ENCODE measurements at regions not wholly inside any gene's neighbourhood (a gene's known extent, or its start where the extent isn't known, plus 50 kb on each side); places are given as distances from the start of the nearest gene placed in this dataset.

GRCh38 chr13:44281252-44282000, 92.2 kb upstream of the SERP2 start:
- Histone ChIP-seq H4K91ac (replicated peaks; ENCODE audit: insufficient read length, low read length) (no peak overlapping the region), H3K23me2 (ENCODE audit: low read depth, low read length) (no peaks in the 10 kb centered on the region), H3K79me2 (ENCODE audit: control insufficient read depth in 1 of 2, insufficient read depth in 2 of 2, low read length in 2 of 2) (no peaks in the 10 kb centered on the region), H3K18ac (ENCODE audit: extremely low read depth, low read length) (no peak overlapping the region), H3K4ac (replicated peaks; ENCODE audit: insufficient read length, low read depth, low read length) (no peak overlapping the region), H2BK20ac (ENCODE audit: low read length) (no peak overlapping the region), H3K4me1 (replicated peaks in 1 of 4; ENCODE audit: control insufficient read depth in 3 of 4, insufficient read depth in 4 of 4, low read length in 3 of 4) (no peaks in the 10 kb centered on the region), H3K36me3 (ENCODE audit: control insufficient read depth in 2 of 4, insufficient read depth in 4 of 4, low read length in 3 of 4) (no peaks in the 10 kb centered on the region), H3K56ac (replicated peaks; ENCODE audit: insufficient read length, low read depth, low read length) (no peak overlapping the region), H3K23ac (ENCODE audit: insufficient read length) (no peak overlapping the region), H2BK15ac (ENCODE audit: low read length) (no peak overlapping the region), H3K9me3 (ENCODE audit: insufficient read depth in 2 of 2, low read depth in 1 of 2, low read length in 1 of 2) (no peaks in the 10 kb centered on the region), H3K9ac (replicated peaks in 1 of 4; ENCODE audit: extremely low read depth in 1 of 4, low read depth in 3 of 4, low read length in 3 of 4) (no peak overlapping the region), H2BK5ac (ENCODE audit: low read depth, low read length) (no peak overlapping the region), H3K4me2 (ENCODE audit: insufficient read depth in 1 of 2, low read depth in 2 of 2, low read length in 2 of 2) (no peak overlapping the region), H3K27ac (ENCODE audit: low read depth, low read length) (no peak overlapping the region), H2AK5ac (ENCODE audit: low read depth, low read length) (no peak overlapping the region), H3K14ac (ENCODE audit: insufficient read length) (no peak overlapping the region), H4K8ac (ENCODE audit: extremely low read depth, insufficient read depth, low read length) (no peak overlapping the region), H2BK120ac (replicated peaks; ENCODE audit: low read depth, low read length) (no peak overlapping the region), H3K79me1 (ENCODE audit: low read depth, low read length) (no peaks in the 10 kb centered on the region), H2BK12ac (ENCODE audit: low read depth, low read length) (no peak overlapping the region), H2AFZ (ENCODE audit: low read length) (peak overlapping the region; percentile 67; the same call in 1 of the 2 replicates), H4K20me1 (replicated peaks in 1 of 2; ENCODE audit: control insufficient read depth in 1 of 2, insufficient read depth in 2 of 2, low read length in 2 of 2) (no peaks in the 10 kb centered on the region), H3K4me3 (ENCODE audit: extremely low read depth in 1 of 4, insufficient read depth in 2 of 4, low read depth in 3 of 4, low read length in 4 of 4) (no peak overlapping the region), H4K5ac (ENCODE audit: insufficient read length, low read depth, low read length) (no peak overlapping the region), H3K27me3 (replicated peaks in 1 of 4; ENCODE audit: control insufficient read depth in 3 of 4, extremely low read depth in 1 of 4, insufficient read depth in 3 of 4, low read length in 3 of 4) (no peaks in the 10 kb centered on the region)
- ChIA-PET CTCF (ENCODE audit: partially characterized antibody) (interaction anchor here (1.0 to 1.3 kb wide), 3 partner anchors 10 to 373 kb away, joined by 3 to 5 read pairs (median 4); no protein-coding TSS in a partner anchor), POLR2A (ENCODE audit: partially characterized antibody) (interaction anchor here (1.0 kb wide), 1 partner anchor 154 kb away, joined by 3 read pairs; no protein-coding TSS in a partner anchor)
- FAIRE-seq (no peak), DNase-seq (ENCODE audit: low read depth in 1 of 2, low spot score in 2 of 2) (no peak)
- TF ChIP-seq EP300 (IDR thresholded peaks at IDR 0.05; ENCODE audit: borderline replicate concordance in 1 of 2, low read depth in 2 of 2, low read length in 2 of 2): no peak
- 81% methylated on average over 5 of the region's 9 CpGs; no CpG with 5 or more reads in 1 of the 2 experiments for WGBS, 2 experiments (ENCODE audit: extremely low coverage in 1 of 2, insufficient coverage in 1 of 2, insufficient read length in 1 of 2, insufficient replicate concordance in 2 of 2, low coverage in 1 of 2, low lambda C conversion rate in 2 of 2, missing lambda C conversion rate in 1 of 2)
